ENCODE measurements at regions not wholly inside any gene's neighbourhood (a gene's known extent, or its start where the extent isn't known, plus 50 kb on each side); places are given as distances from the start of the nearest gene placed in this dataset.

GRCh38 chr2:62374301-62375112 is 131.5 kb downstream of the TMEM17 start:
- TF ChIP-seq POLR2A (IDR thresholded peaks at IDR 0.05) (no peak), CTCF (IDR thresholded peaks at IDR 0.05) (no peak), EP300 (IDR thresholded peaks at IDR 0.05) (no peak)

Measured in tibial nerve (tissue), 4 donors.